GM12875 (cell line): ENCODE measurements at regions not wholly inside any gene's neighbourhood (a gene's known extent, or its start where the extent isn't known, plus 50 kb on each side); places are given as distances from the start of the nearest gene placed in this dataset.

Experiments
- H3K4me3 ChIP-seq: one replicate; pipeline ENCODE4 v1.5.1; 2011; ENCODE audit warnings: low read depth, low read length, control low read depth
- CTCF ChIP-seq: IDR thresholded peaks from 2 replicates; pipeline ENCODE4 v1.5.1; 2011; ENCODE audit warnings: low read depth, mild to moderate bottlenecking, control low read depth, inconsistent platforms, low read length, moderate library complexity, borderline replicate concordance; ENCODE audit not compliant: insufficient read depth

- no peak overlapping the region for H3K4me3 ChIP-seq
- TF ChIP-seq CTCF = no peak
Measured at GRCh38 chr5:10921160-10921559, 160.1 kb upstream of the DAP start.

- H3K4me3 ChIP-seq = no peak overlapping the region
- TF ChIP-seq CTCF = no peak
Measured at GRCh38 chr5:10920400-10920799, 159.4 kb upstream of the DAP start.

- TF ChIP-seq CTCF = no peak
- no peak overlapping the region for H3K4me3 ChIP-seq
Measured at GRCh38 chr5:10914741-10915480, 153.9 kb upstream of the DAP start.

GRCh38 chr5:10913841-10914240 lies 152.8 kb upstream of the DAP start:
- no peak for TF ChIP-seq CTCF

GRCh38 chr5:10913181-10913810 lies 152.3 kb upstream of the DAP start:
- H3K4me3 ChIP-seq = no peak overlapping the region
- no peak for TF ChIP-seq CTCF

More at GRCh38 chr5:10913841-10914240, 152.8 kb upstream of the DAP start:
- no peak overlapping the region for H3K4me3 ChIP-seq

GRCh38 chr5:10912435-10912834 lies 151.4 kb upstream of the DAP start:
- TF ChIP-seq CTCF = no peak
- H3K4me3 ChIP-seq = no peak overlapping the region

GRCh38 chr5:10910261-10910660 lies 149.2 kb upstream of the DAP start:
- no peak for TF ChIP-seq CTCF
- no peak overlapping the region for H3K4me3 ChIP-seq
